K562 (cell line): ENCODE measurements at regions not wholly inside any gene's neighbourhood (a gene's known extent, or its start where the extent isn't known, plus 50 kb on each side); places are given as distances from the start of the nearest gene placed in this dataset.

Source experiments
- ATF7 ChIP-seq: fragments of 450-650 bp; IDR thresholded peaks from 2 replicates; pipeline ENCODE4 v1.7.1; 2014; ENCODE audit warnings: mild to moderate bottlenecking, moderate library complexity
- CTCF ChIP-seq, 3 experiments: IDR thresholded peaks in 2 of 3; conservative IDR thresholded peaks in 1 of 3; 2 replicates each; pipeline ENCODE4 v1.5.1; 2011 to 2012; ENCODE audit warnings: low read length in 3 of 3, mild to moderate bottlenecking in 3 of 3, control low read depth in 2 of 3, improper control_type of control experiment in 1 of 3, inconsistent platforms in 1 of 3, low read depth in 1 of 3, mixed read lengths in 1 of 3, moderate library complexity in 1 of 3; ENCODE audit not compliant: insufficient read depth in 2 of 3
- EZH2 ChIP-seq: IDR thresholded peaks from 2 replicates; pipeline ENCODE4 v1.6.1; 2012; ENCODE audit warnings: low read depth, mild to moderate bottlenecking, inconsistent platforms, low read length, borderline replicate concordance
- HDAC6 ChIP-seq: IDR thresholded peaks from 2 replicates; pipeline ENCODE4 v1.6.1; 2012; ENCODE audit warnings: low read depth, mild to moderate bottlenecking, control low read depth, inconsistent platforms, low read length, moderate library complexity
- KLF6 ChIP-seq: fragments of 250-450 bp; sonication (Bioruptor Pico); IDR thresholded peaks from 2 replicates; pipeline ENCODE4 v1.4.0; 2020; ENCODE audit warnings: mild to moderate bottlenecking, moderate library complexity, borderline replicate concordance
- NFIX ChIP-seq: fragments of 250-450 bp; sonication (Bioruptor Pico); IDR thresholded peaks from 2 replicates; pipeline ENCODE4 v1.4.0; 2020; ENCODE audit warnings: low read depth, mild to moderate bottlenecking, moderate library complexity
- PURB ChIP-seq: sonication (generic); formaldehyde crosslinking; IDR thresholded peaks from 2 replicates; pipeline ENCODE4 v1.9.0; 2021; ENCODE audit warnings: low read depth, mild to moderate bottlenecking, missing genetic modification reagents

DNA sequence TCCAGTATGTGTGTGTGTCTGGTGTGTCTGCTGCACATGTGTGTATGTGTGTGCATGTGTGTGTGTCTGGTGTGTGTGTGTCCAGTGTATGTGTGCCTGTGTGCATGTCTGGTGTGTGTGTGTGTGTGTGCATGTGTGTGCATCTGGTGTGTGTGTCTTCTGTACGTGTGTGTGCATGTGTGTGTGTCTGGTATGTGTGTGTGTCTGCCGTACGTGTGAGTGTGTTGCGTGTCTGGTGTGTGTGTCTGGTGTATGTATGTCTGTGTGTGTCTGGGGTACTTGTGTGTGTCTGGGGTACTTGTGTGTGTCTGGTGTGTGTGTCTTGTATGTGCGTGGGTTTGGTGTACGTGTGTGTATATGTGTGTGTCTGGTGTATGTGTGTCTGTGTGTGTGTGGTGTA is 289.1 kb upstream of the SHH start:
- TF ChIP-seq EZH2 (no peak), KLF6 (CRISPR knock-in tag) (no peak), CTCF (IDR thresholded peaks at IDR 0.05 in 2 of 3, conservative IDR thresholded peaks at IDR 0.05 in 1 of 3; ENCODE audit: insufficient read depth in 2 of 3, low read depth in 1 of 3, low read length in 3 of 3) (no peak), ATF7 (no peak), NFIX (no peak), HDAC6 (no peak), PURB (no peak)
